GM21381 (cell line): ENCODE measurements at regions not wholly inside any gene's neighbourhood (a gene's known extent, or its start where the extent isn't known, plus 50 kb on each side); places are given as distances from the start of the nearest gene placed in this dataset.

ENCODE experiments used
- ATAC-seq: cut with Tn5 transposase; IDR thresholded peaks from one replicate; pipeline ENCODE4 v1.9.1; 2021; ENCODE audit warnings: mild to moderate bottlenecking, moderate library complexity; ENCODE audit not compliant: unreplicated experiment

- ATAC-seq = no peak
These were observed 69.2 kb upstream of the CCN6 start for GRCh38 chr6:111984516-111985201.

GRCh38 chr6:111985202-111985731, 68.6 kb upstream of the CCN6 start:
- no peak for ATAC-seq

- no peak for ATAC-seq
These were observed 67.3 kb upstream of the CCN6 start for GRCh38 chr6:111986651-111987050.

- ATAC-seq = no peak
These were observed 66.6 kb upstream of the CCN6 start for GRCh38 chr6:111987295-111987694.

GRCh38 chr6:111988926-111989325, 65.0 kb upstream of the CCN6 start:
- no peak for ATAC-seq

GRCh38 chr6:111989743-111990142, 64.2 kb upstream of the CCN6 start:
- peak; percentile 47 for ATAC-seq

GRCh38 chr6:111990214-111990613, 63.7 kb upstream of the CCN6 start:
- no peak for ATAC-seq

- no peak for ATAC-seq
These were observed 61.1 kb upstream of the CCN6 start for GRCh38 chr6:111992851-111993250.

GRCh38 chr6:111993342-111993741, 60.6 kb upstream of the CCN6 start:
- no peak for ATAC-seq

GRCh38 chr6:111994791-111995190, 59.1 kb upstream of the CCN6 start:
- ATAC-seq = no peak

- no peak for ATAC-seq
These were observed 58.5 kb upstream of the CCN6 start for GRCh38 chr6:111995404-111995803.

- ATAC-seq = no peak
These were observed 57.6 kb upstream of the CCN6 start for GRCh38 chr6:111996144-111996865.

- no peak for ATAC-seq
These were observed 56.6 kb upstream of the CCN6 start for GRCh38 chr6:111997078-111997852.

GRCh38 chr6:111997853-111998208, 56.1 kb upstream of the CCN6 start:
- no peak for ATAC-seq

GRCh38 chr6:112002307-112002706, 51.6 kb upstream of the CCN6 start:
- ATAC-seq = no peak
